Uterus (tissue), 2 donors: ENCODE measurements at regions not wholly inside any gene's neighbourhood (a gene's known extent, or its start where the extent isn't known, plus 50 kb on each side); places are given as distances from the start of the nearest gene placed in this dataset.

ENCODE experiments used
- POLR2A ChIP-seq, 2 donors: fragments of 450-650 bp; IDR thresholded peaks; one replicate each; pipeline ENCODE4 v1.6.1; 2016; ENCODE audit warnings: antibody characterized with exemption in 2 of 2, mild to moderate bottlenecking in 1 of 2, moderate library complexity in 1 of 2
- TF ChIP-seq, protein P1 (sequence below), 4 experiments: fragments of 200-600 bp in 2 of 4; fragments of 450-650 bp in 2 of 4; sonication (generic) in 2 of 4; IDR thresholded peaks; one replicate each; pipeline ENCODE4 v1.5.1; 2016 to 2019; ENCODE audit warnings: antibody characterized with exemption in 4 of 4, mild to moderate bottlenecking in 2 of 4, moderate library complexity in 1 of 4

GRCh38 chr14:82441270-82441669 is 907.6 kb upstream of the SEL1L start:
- TF ChIP-seq, protein P1, sequence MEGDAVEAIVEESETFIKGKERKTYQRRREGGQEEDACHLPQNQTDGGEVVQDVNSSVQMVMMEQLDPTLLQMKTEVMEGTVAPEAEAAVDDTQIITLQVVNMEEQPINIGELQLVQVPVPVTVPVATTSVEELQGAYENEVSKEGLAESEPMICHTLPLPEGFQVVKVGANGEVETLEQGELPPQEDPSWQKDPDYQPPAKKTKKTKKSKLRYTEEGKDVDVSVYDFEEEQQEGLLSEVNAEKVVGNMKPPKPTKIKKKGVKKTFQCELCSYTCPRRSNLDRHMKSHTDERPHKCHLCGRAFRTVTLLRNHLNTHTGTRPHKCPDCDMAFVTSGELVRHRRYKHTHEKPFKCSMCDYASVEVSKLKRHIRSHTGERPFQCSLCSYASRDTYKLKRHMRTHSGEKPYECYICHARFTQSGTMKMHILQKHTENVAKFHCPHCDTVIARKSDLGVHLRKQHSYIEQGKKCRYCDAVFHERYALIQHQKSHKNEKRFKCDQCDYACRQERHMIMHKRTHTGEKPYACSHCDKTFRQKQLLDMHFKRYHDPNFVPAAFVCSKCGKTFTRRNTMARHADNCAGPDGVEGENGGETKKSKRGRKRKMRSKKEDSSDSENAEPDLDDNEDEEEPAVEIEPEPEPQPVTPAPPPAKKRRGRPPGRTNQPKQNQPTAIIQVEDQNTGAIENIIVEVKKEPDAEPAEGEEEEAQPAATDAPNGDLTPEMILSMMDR (IDR thresholded peaks at IDR 0.05) = no peak
- TF ChIP-seq POLR2A (IDR thresholded peaks at IDR 0.05) = no peak
